ENCODE measurements at regions not wholly inside any gene's neighbourhood (a gene's known extent, or its start where the extent isn't known, plus 50 kb on each side); places are given as distances from the start of the nearest gene placed in this dataset.
"Not testable (repeated sequence)": the region's sequence is repeated elsewhere in the genome, so short reads cannot be mapped to it uniquely, and the experiment has no call there.

GRCh38 chr16:86229866-86230656 is 280.3 kb upstream of the FOXF1 start:
- no peak for DNase-seq (ENCODE audit: low spot score)

- DNase-seq (ENCODE audit: low spot score): no peak
Observed at GRCh38 chr16:86231321-86231995, 278.9 kb upstream of the FOXF1 start.

GRCh38 chr16:86231996-86232350 is 278.4 kb upstream of the FOXF1 start:
- no peak for DNase-seq (ENCODE audit: low spot score)

- no peak for DNase-seq (ENCODE audit: low spot score)
Observed at GRCh38 chr16:86232496-86232895, 277.8 kb upstream of the FOXF1 start.

GRCh38 chr16:86233506-86233905 is 276.8 kb upstream of the FOXF1 start:
- DNase-seq (ENCODE audit: low spot score): not testable (repeated sequence)

GRCh38 chr16:86239381-86239780 is 270.9 kb upstream of the FOXF1 start:
- no peak for DNase-seq (ENCODE audit: low spot score)

GRCh38 chr16:86240716-86241363 is 269.5 kb upstream of the FOXF1 start:
- DNase-seq (ENCODE audit: low spot score): no peak

GRCh38 chr16:86241681-86242080 is 268.6 kb upstream of the FOXF1 start:
- no peak for DNase-seq (ENCODE audit: low spot score)

- no peak for DNase-seq (ENCODE audit: low spot score)
Observed at GRCh38 chr16:86242244-86243122, 267.8 kb upstream of the FOXF1 start.

GRCh38 chr16:86243123-86243473 is 267.2 kb upstream of the FOXF1 start:
- no peak for DNase-seq (ENCODE audit: low spot score)

- no peak for DNase-seq (ENCODE audit: low spot score)
Observed at GRCh38 chr16:86243571-86244154, 266.7 kb upstream of the FOXF1 start.

- DNase-seq (ENCODE audit: low spot score): no peak
Observed at GRCh38 chr16:86244158-86244557, 266.2 kb upstream of the FOXF1 start.

- DNase-seq (ENCODE audit: low spot score): no peak
Observed at GRCh38 chr16:86244936-86245335, 265.4 kb upstream of the FOXF1 start.

- no peak for DNase-seq (ENCODE audit: low spot score)
Observed at GRCh38 chr16:86245351-86245750, 265.0 kb upstream of the FOXF1 start.

- DNase-seq (ENCODE audit: low spot score): no peak
Observed at GRCh38 chr16:86245895-86246294, 264.4 kb upstream of the FOXF1 start.

GRCh38 chr16:86248310-86248905 is 261.9 kb upstream of the FOXF1 start:
- DNase-seq (ENCODE audit: low spot score): no peak

- no peak for DNase-seq (ENCODE audit: low spot score)
Observed at GRCh38 chr16:86249631-86250030, 260.7 kb upstream of the FOXF1 start.

- no peak for DNase-seq (ENCODE audit: low spot score)
Observed at GRCh38 chr16:86251682-86252081, 258.6 kb upstream of the FOXF1 start.

GRCh38 chr16:86252596-86252995 is 257.7 kb upstream of the FOXF1 start:
- DNase-seq (ENCODE audit: low spot score): peak; percentile 37

- no peak for DNase-seq (ENCODE audit: low spot score)
Observed at GRCh38 chr16:86255966-86256365, 254.4 kb upstream of the FOXF1 start.

- DNase-seq (ENCODE audit: low spot score): no peak
Observed at GRCh38 chr16:86256995-86257394, 253.3 kb upstream of the FOXF1 start.

GRCh38 chr16:86257546-86257945 is 252.8 kb upstream of the FOXF1 start:
- no peak for DNase-seq (ENCODE audit: low spot score)
